ENCODE measurements at regions not wholly inside any gene's neighbourhood (a gene's known extent, or its start where the extent isn't known, plus 50 kb on each side); places are given as distances from the start of the nearest gene placed in this dataset.

- POLR2A ChIA-PET = no interaction called here
Observed at GRCh38 chr9:28900406-28900805, 1327.1 kb upstream of the C9orf72 start.

GRCh38 chr9:28909526-28909925 lies 1336.2 kb upstream of the C9orf72 start:
- Histone ChIP-seq H3K27me3 (replicated peaks in 2 of 5; ENCODE audit: control insufficient read depth in 4 of 5, insufficient read depth in 5 of 5, low read length in 4 of 5) (no peaks in the 10 kb centered on the region), H3K4me1 (ENCODE audit: control extremely low read depth in 1 of 4, control insufficient read depth in 4 of 4, insufficient read depth in 4 of 4, low read length in 3 of 4) (no peaks in the 10 kb centered on the region), H3K4me3 (ENCODE audit: control insufficient read depth in 1 of 7, extremely low read depth in 1 of 7, insufficient read depth in 4 of 7, low read depth in 2 of 7, low read length in 6 of 7) (no peak overlapping the region), H3K36me3 (ENCODE audit: control insufficient read depth in 4 of 4, insufficient read depth in 4 of 4, low read length in 3 of 4) (no peaks in the 10 kb centered on the region), H3K9me3 (ENCODE audit: control extremely low read depth in 1 of 5, control insufficient read depth in 4 of 5, insufficient read depth in 2 of 5, low read depth in 1 of 5, low read length in 4 of 5) (peaks cover 0 to 3% (median 0%) of the 10 kb centered on the region in 5 experiments), H3K27ac (ENCODE audit: insufficient read depth in 1 of 2, low read depth in 1 of 2, low read length in 2 of 2, poor library complexity in 1 of 2, severe bottlenecking in 2 of 2) (no peak overlapping the region)
- POLR2A ChIA-PET = no interaction called here
- 100% methylated on average over 1 of the region's 1 CpG for WGBS (ENCODE audit: insufficient coverage)
- DNase-seq = no peak
- CTCF ChIA-PET = no interaction called here

More at GRCh38 chr9:28900406-28900805, 1327.1 kb upstream of the C9orf72 start:
- no peak for DNase-seq
- Histone ChIP-seq H3K36me3 (ENCODE audit: control insufficient read depth in 4 of 4, insufficient read depth in 4 of 4, low read length in 3 of 4) (no peaks in the 10 kb centered on the region), H3K4me1 (ENCODE audit: control extremely low read depth in 1 of 4, control insufficient read depth in 4 of 4, insufficient read depth in 4 of 4, low read length in 3 of 4) (no peaks in the 10 kb centered on the region), H3K4me3 (ENCODE audit: control insufficient read depth in 1 of 7, extremely low read depth in 1 of 7, insufficient read depth in 4 of 7, low read depth in 2 of 7, low read length in 6 of 7) (no peak overlapping the region), H3K27ac (ENCODE audit: insufficient read depth in 1 of 2, low read depth in 1 of 2, low read length in 2 of 2, poor library complexity in 1 of 2, severe bottlenecking in 2 of 2) (no peak overlapping the region), H3K9me3 (ENCODE audit: control extremely low read depth in 1 of 5, control insufficient read depth in 4 of 5, insufficient read depth in 2 of 5, low read depth in 1 of 5, low read length in 4 of 5) (peaks cover 0 to 6% (median 3%) of the 10 kb centered on the region in 5 experiments), H3K27me3 (replicated peaks in 2 of 5; ENCODE audit: control insufficient read depth in 4 of 5, insufficient read depth in 5 of 5, low read length in 4 of 5) (no peaks in the 10 kb centered on the region)
- CTCF ChIA-PET = no interaction called here
- 100% methylated on average over 1 of the region's 1 CpG for WGBS (ENCODE audit: insufficient coverage)

- peaks cover 0 to 3% (median 0%) of the 10 kb centered on the region in 5 experiments for H3K9me3 ChIP-seq (ENCODE audit: control extremely low read depth in 1 of 5, control insufficient read depth in 4 of 5, insufficient read depth in 2 of 5, low read depth in 1 of 5, low read length in 4 of 5)
- POLR2A ChIA-PET = no interaction called here
- no peak for DNase-seq
- no CpG with 5 or more reads among the region's 2 CpGs for WGBS (ENCODE audit: insufficient coverage)
- CTCF ChIA-PET = no interaction called here
- H3K27ac ChIP-seq (ENCODE audit: insufficient read depth in 1 of 2, low read depth in 1 of 2, low read length in 2 of 2, poor library complexity in 1 of 2, severe bottlenecking in 2 of 2) = no peak overlapping the region
- no peaks in the 10 kb centered on the region for H3K36me3 ChIP-seq (ENCODE audit: control insufficient read depth in 4 of 4, insufficient read depth in 4 of 4, low read length in 3 of 4)
- no peaks in the 10 kb centered on the region for H3K27me3 ChIP-seq (replicated peaks in 2 of 5; ENCODE audit: control insufficient read depth in 4 of 5, insufficient read depth in 5 of 5, low read length in 4 of 5)
- H3K4me1 ChIP-seq (ENCODE audit: control extremely low read depth in 1 of 4, control insufficient read depth in 4 of 4, insufficient read depth in 4 of 4, low read length in 3 of 4) = no peaks in the 10 kb centered on the region
- H3K4me3 ChIP-seq (ENCODE audit: control insufficient read depth in 1 of 7, extremely low read depth in 1 of 7, insufficient read depth in 4 of 7, low read depth in 2 of 7, low read length in 6 of 7) = no peak overlapping the region
Observed at GRCh38 chr9:28912621-28913020, 1339.3 kb upstream of the C9orf72 start.

- WGBS (ENCODE audit: insufficient coverage) = 67% methylated on average over 2 of the region's 2 CpGs
- no peaks in the 10 kb centered on the region for H3K27me3 ChIP-seq (replicated peaks in 2 of 5; ENCODE audit: control insufficient read depth in 4 of 5, insufficient read depth in 5 of 5, low read length in 4 of 5)
- no peaks in the 10 kb centered on the region for H3K4me1 ChIP-seq (ENCODE audit: control extremely low read depth in 1 of 4, control insufficient read depth in 4 of 4, insufficient read depth in 4 of 4, low read length in 3 of 4)
- DNase-seq = no peak
- ChIA-PET POLR2A (no interaction called here), CTCF (no interaction called here)
- H3K36me3 ChIP-seq (ENCODE audit: control insufficient read depth in 4 of 4, insufficient read depth in 4 of 4, low read length in 3 of 4) = no peaks in the 10 kb centered on the region
- peaks cover 0 to 1% (median 0%) of the 10 kb centered on the region in 5 experiments for H3K9me3 ChIP-seq (ENCODE audit: control extremely low read depth in 1 of 5, control insufficient read depth in 4 of 5, insufficient read depth in 2 of 5, low read depth in 1 of 5, low read length in 4 of 5)
- H3K4me3 ChIP-seq (ENCODE audit: control insufficient read depth in 1 of 7, extremely low read depth in 1 of 7, insufficient read depth in 4 of 7, low read depth in 2 of 7, low read length in 6 of 7) = no peak overlapping the region
- H3K27ac ChIP-seq (ENCODE audit: insufficient read depth in 1 of 2, low read depth in 1 of 2, low read length in 2 of 2, poor library complexity in 1 of 2, severe bottlenecking in 2 of 2) = no peak overlapping the region
Observed at GRCh38 chr9:28915202-28915930, 1342.1 kb upstream of the C9orf72 start.

GRCh38 chr9:28916348-28916747 lies 1343.1 kb upstream of the C9orf72 start:
- 100% methylated on average over 3 of the region's 3 CpGs for WGBS (ENCODE audit: insufficient coverage)
- no peaks in the 10 kb centered on the region for H3K36me3 ChIP-seq (ENCODE audit: control insufficient read depth in 4 of 4, insufficient read depth in 4 of 4, low read length in 3 of 4)
- H3K4me3 ChIP-seq (ENCODE audit: control insufficient read depth in 1 of 7, extremely low read depth in 1 of 7, insufficient read depth in 4 of 7, low read depth in 2 of 7, low read length in 6 of 7) = no peak overlapping the region
- ChIA-PET CTCF (no interaction called here), POLR2A (no interaction called here)
- no peaks in the 10 kb centered on the region for H3K4me1 ChIP-seq (ENCODE audit: control extremely low read depth in 1 of 4, control insufficient read depth in 4 of 4, insufficient read depth in 4 of 4, low read length in 3 of 4)
- H3K9me3 ChIP-seq (ENCODE audit: control extremely low read depth in 1 of 5, control insufficient read depth in 4 of 5, insufficient read depth in 2 of 5, low read depth in 1 of 5, low read length in 4 of 5) = no peaks in the 10 kb centered on the region
- no peak overlapping the region for H3K27ac ChIP-seq (ENCODE audit: insufficient read depth in 1 of 2, low read depth in 1 of 2, low read length in 2 of 2, poor library complexity in 1 of 2, severe bottlenecking in 2 of 2)
- DNase-seq = no peak
- no peaks in the 10 kb centered on the region for H3K27me3 ChIP-seq (replicated peaks in 2 of 5; ENCODE audit: control insufficient read depth in 4 of 5, insufficient read depth in 5 of 5, low read length in 4 of 5)

- peaks cover 0 to 2% (median 0%) of the 10 kb centered on the region in 5 experiments for H3K27me3 ChIP-seq (replicated peaks in 2 of 5; ENCODE audit: control insufficient read depth in 4 of 5, insufficient read depth in 5 of 5, low read length in 4 of 5)
- 92% methylated on average over 3 of the region's 3 CpGs for WGBS (ENCODE audit: insufficient coverage)
- H3K36me3 ChIP-seq (ENCODE audit: control insufficient read depth in 4 of 4, insufficient read depth in 4 of 4, low read length in 3 of 4) = no peaks in the 10 kb centered on the region
- H3K27ac ChIP-seq (ENCODE audit: insufficient read depth in 1 of 2, low read depth in 1 of 2, low read length in 2 of 2, poor library complexity in 1 of 2, severe bottlenecking in 2 of 2) = no peak overlapping the region
- peaks cover 0 to 3% (median 0%) of the 10 kb centered on the region in 4 experiments for H3K4me1 ChIP-seq (ENCODE audit: control extremely low read depth in 1 of 4, control insufficient read depth in 4 of 4, insufficient read depth in 4 of 4, low read length in 3 of 4)
- no peaks in the 10 kb centered on the region for H3K9me3 ChIP-seq (ENCODE audit: control extremely low read depth in 1 of 5, control insufficient read depth in 4 of 5, insufficient read depth in 2 of 5, low read depth in 1 of 5, low read length in 4 of 5)
- POLR2A ChIA-PET = no interaction called here
- CTCF ChIA-PET = no interaction called here
- no peak for DNase-seq
- H3K4me3 ChIP-seq (ENCODE audit: control insufficient read depth in 1 of 7, extremely low read depth in 1 of 7, insufficient read depth in 4 of 7, low read depth in 2 of 7, low read length in 6 of 7) = no peak overlapping the region
Observed at GRCh38 chr9:28921857-28922500, 1348.7 kb upstream of the C9orf72 start.

- 95% methylated on average over 4 of the region's 4 CpGs for WGBS (ENCODE audit: insufficient coverage)
- Histone ChIP-seq H3K9me3 (ENCODE audit: control extremely low read depth in 1 of 5, control insufficient read depth in 4 of 5, insufficient read depth in 2 of 5, low read depth in 1 of 5, low read length in 4 of 5) (no peaks in the 10 kb centered on the region), H3K27me3 (replicated peaks in 2 of 5; ENCODE audit: control insufficient read depth in 4 of 5, insufficient read depth in 5 of 5, low read length in 4 of 5) (peaks cover 0 to 2% (median 0%) of the 10 kb centered on the region in 5 experiments), H3K4me3 (ENCODE audit: control insufficient read depth in 1 of 7, extremely low read depth in 1 of 7, insufficient read depth in 4 of 7, low read depth in 2 of 7, low read length in 6 of 7) (no peak overlapping the region), H3K36me3 (ENCODE audit: control insufficient read depth in 4 of 4, insufficient read depth in 4 of 4, low read length in 3 of 4) (no peaks in the 10 kb centered on the region), H3K4me1 (ENCODE audit: control extremely low read depth in 1 of 4, control insufficient read depth in 4 of 4, insufficient read depth in 4 of 4, low read length in 3 of 4) (peaks cover 0 to 3% (median 0%) of the 10 kb centered on the region in 4 experiments), H3K27ac (ENCODE audit: insufficient read depth in 1 of 2, low read depth in 1 of 2, low read length in 2 of 2, poor library complexity in 1 of 2, severe bottlenecking in 2 of 2) (no peak overlapping the region)
- no peak for DNase-seq
- ChIA-PET CTCF (no interaction called here), POLR2A (interaction anchor here (0.6 kb wide), 1 partner anchor 16 kb away, joined by 3 read pairs; no protein-coding TSS in a partner anchor)
Observed at GRCh38 chr9:28922891-28923290, 1349.6 kb upstream of the C9orf72 start.
